NCI-H1694 treated with DMSO at 0.1 percent for 48 hours (cell line): ENCODE measurements at regions not wholly inside any gene's neighbourhood (a gene's known extent, or its start where the extent isn't known, plus 50 kb on each side); places are given as distances from the start of the nearest gene placed in this dataset.

ENCODE experiments used
- DNase-seq: peaks from one replicate; lab custom pipeline; 2025; lab: John Stamatoyannopoulos, UW

DNA sequence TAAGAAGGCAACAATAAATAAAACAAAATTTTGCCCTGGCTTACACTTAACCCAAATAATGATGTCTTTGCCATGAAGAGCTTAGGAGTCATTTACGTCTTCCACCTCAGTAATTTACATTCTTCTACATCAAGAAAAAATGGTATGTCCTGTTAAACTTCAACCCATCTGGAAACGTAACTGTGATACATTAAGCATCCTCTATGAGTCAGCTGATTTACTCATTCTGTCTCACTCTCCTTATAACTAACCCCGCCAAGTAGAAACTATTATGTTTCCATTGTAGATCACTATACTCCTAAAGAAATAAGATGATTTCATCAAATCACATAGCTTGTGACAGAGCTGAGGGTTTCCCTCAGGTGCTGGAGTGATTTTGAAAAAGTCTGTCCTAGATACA lies 330.7 kb downstream of the CDC14C start:
- no peak for DNase-seq

DNA sequence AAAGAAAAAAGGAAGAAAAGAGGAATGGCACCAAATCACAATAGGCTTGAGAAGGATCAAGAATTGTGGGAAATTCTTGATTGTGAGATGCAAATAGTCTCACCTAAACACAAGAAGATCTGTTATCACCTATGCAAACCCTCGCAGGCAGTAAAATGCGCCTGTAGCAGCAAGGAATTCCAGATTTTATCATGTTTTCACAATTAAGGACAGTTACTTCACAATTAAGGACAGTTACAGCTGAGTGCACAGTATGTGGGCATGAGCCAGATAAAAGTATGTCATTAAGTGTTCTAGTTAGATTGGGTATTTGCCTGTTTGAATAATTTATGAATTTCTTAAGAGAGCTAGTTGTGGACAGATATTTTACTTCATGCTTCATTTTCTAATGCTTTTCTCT lies 336.2 kb downstream of the CDC14C start:
- DNase-seq, result no peak

DNA sequence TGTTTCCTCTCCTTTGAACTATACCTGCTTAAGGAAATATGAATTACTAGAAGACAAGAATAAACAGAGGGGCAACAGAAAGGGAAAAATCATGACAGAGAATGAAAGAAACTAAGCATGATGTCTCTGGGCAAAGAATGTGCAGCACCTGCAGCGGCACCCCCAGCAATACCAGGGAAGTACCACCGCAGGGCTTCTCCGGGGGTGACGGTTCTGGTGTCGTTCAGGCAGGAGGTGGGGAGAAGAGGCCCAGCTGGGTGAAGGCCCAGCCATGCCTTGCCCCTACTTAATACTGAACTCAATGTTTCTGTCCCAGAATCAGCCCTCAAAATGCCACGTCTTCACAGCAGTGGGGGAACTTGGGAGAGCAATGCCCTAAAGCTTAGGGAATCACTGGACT lies 337.6 kb downstream of the CDC14C start:
- DNase-seq, result no peak

DNA sequence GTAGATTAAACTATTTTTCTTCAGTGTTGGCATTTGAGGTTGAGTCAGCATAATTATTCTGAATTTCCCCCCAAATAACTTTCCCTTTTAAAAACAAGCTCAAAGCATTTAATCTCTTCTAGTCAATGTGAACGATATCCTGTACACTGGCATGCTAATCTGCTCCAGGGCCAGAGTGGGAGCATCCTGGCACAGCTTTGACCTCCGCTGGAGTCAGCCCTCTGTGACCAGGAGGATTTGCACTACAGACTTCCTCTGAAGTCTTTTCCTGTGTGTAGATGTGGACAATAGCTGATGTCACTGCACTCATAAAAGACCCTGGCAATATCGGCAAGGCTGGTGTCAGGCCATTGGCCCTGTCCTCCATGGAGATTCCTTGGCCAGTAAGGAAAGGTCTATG lies 340.2 kb downstream of the CDC14C start:
- no peak for DNase-seq

DNA sequence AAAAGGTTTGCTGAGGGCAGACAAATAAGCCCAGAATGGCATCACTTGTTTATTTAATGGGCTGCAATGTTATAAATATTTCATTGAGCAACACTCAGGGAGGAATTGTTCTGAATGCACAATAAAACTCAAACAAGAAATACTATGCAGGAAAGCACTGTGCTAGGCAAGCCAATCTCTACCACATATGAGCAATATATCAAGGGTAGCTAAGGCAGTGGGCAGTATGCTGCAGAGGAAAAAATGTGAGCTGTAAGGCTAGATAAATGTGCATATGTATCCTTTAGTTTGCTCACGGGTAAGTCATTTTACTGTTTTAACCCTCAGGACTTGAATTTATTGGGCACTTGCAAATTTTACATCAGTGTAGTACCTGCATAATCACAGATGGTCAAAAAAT lies 349.6 kb downstream of the CDC14C start:
- DNase-seq, result no peak

DNA sequence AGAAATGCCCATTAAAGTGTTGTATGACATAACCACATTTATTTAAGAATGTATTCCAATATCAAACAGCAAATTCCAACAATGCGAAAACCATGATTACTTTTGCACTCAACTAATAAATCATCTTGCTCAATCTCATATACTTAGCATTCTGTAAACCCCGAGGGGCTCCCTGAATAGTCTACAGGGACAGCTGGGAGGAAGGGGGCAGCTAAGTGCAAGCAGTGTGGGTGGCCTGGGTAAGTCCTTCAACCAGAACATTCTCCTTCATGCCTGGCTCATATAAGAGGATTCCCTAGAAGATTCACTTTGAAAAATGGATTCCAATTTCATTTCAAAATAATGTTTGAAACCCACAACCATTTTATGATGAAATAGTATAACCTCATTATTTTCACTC lies 355.5 kb downstream of the CDC14C start:
- DNase-seq, result no peak

DNA sequence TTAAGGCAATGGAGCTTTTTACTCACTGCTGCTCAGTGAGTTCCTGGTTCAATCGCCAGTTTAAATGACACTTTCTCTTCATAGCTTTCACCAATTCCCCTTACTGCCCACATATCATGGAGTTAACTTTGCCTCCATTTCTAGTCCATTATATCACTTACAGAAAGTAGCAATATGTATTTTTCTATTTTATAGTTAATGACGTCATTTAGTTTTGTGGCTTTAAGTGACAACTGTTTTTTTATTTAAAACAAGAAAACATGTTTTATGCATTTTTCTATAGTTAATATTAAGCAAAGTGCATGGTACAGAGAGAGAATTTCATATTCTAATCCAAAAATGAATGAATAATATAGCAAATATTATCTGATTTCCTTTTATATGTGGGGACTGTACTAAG lies 363.3 kb downstream of the CDC14C start:
- no peak for DNase-seq

DNA sequence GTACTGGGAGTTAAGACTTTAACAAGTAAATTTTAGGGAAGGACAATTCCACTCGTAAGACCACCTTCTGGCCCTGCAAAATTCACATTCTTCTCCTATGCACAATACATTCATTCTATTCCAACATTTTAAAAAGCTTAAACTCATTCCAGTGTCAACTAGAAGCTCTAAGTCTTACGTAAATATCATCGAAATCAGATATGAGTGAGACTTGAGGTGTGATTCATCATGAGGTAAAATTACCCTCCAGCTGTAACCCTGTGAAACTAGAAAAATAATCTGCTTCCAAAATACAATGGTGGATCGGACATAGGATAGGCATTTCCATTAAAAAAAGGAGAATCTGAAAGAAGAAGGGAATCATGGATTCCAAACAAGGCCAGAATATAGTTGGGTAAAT lies 370.3 kb downstream of the CDC14C start:
- DNase-seq, result no peak

DNA sequence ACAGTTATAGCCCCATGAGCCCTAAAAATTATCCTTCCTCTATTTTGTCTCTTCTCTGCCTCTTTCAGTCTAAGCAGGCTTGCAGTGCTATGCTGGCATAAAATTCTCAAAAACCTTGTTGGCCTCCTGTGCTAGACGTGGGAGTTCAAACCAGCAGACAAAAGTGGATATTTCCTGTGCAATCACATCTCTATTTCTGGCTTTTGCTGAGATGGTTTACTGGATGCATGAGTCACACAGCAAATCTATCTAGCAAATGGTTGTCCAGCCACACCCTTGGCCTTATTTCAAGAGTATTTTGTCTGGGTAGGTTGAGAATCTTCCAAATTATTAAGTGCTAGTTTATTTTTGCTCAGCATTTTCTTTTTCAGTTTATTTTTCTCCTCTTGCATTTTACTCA lies 370.8 kb downstream of the CDC14C start:
- DNase-seq, result no peak

DNA sequence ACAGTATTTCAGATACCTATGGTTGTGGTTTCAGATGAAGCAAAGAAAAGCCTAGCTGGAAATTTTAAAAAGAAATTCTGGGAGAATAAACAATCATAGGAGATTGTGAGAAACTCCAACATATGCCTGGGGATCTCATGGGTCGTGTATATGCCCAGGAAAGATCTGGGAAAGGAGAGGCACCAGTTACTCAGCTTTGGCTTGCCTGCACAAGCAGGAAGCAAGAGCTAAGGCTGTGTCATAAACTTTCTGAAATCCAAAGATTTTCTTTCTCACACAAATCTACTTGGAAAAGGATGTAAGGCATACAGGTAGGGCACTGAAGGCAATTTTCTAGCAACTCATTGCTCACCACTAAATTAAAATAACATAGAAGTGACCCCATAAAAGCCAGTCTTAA lies 373.6 kb downstream of the CDC14C start:
- no peak for DNase-seq

DNA sequence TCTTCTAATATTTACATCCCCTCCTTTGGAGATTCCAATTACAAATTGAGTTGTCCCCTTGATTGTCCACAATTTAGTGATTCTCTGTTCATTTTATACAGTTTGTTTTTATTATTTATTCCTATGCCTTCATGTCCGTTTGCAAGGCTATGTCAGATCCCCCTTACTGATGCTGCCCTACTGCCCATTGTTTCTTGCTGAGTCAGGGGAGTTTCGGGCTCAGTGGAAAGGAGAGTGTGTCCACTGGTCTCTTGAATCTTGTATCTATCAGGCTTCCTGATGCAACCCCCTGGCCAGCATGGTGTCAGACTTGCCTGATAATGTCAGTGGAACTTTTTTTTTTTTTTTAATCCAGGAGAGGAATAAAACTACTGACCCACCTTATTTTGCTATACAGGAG lies 384.4 kb downstream of the CDC14C start:
- DNase-seq, result no peak

DNA sequence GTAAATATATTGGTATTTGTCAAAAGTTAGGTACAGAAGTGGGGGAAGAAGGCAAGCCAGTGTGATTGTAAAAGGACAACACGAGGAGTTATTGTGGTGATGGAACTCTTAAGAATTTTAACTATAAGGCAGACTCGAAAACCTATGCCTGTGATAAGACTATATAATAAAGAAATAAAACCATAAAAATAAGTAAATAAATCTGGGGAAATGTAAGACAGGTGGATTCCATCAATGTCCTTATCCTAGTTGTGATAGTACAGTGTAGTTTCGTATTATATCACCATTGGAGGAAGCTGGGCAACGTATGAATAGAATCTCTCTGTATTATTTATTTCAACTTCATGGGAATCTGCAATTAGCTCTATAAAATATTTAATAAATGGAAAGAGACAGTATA lies 395.7 kb downstream of the CDC14C start:
- DNase-seq, result no peak

DNA sequence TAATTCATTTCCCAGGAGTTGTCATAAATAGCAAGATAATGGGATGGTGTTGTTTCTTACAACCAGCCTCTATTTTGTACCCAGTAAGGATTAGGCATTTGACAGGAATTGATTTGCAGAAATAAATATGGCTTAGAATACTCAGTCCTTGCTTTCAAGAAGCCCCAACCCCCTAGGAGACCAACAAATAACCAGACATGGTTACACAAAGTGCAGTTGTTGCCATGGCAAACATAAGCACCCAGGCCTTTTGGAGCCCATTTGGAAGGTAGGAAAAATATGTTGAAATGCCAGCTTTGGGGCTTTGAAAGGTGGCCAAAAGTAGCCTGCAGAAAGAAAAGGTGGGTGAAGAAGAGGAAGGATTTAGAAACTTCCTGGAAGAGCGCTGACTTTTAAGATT lies 397.5 kb downstream of the CDC14C start:
- DNase-seq, result no peak

DNA sequence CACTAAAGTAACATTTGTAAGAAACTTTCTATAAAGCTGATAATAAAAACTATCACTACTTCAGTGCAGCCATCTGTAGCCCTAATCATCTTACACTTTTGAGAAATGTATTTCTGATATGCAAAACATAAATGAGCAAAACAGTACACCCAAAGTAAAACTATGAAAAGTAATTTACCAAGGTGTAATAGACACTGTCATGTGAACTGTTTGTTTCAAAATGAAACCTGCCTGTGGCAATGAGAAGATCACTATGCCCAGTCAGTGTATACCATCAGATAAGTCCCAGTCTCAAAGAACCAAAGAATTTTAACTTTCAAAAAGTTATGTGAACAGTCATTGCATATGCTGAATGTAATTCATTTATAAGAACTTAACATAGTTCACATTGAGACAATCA lies 398.1 kb downstream of the CDC14C start:
- DNase-seq, result no peak

DNA sequence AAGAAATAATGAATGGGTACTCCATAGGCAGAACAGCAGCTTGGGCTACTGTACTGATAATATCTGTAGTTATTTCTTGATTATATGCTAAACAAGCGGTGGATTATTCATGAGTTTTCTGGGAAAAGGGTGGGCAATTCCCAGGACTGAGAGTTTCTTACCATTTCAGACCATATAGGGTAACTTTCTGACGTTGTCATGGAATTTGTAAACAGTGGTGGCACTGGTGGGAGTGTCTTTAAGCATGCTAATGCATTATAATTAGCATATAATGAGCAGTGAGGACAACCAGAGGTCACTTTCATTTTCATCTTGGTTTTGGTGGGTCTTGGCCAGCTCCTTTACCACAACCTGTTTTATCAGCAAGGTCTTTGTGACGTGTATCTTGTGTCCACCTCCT lies 399.7 kb downstream of the CDC14C start:
- no peak for DNase-seq

DNA sequence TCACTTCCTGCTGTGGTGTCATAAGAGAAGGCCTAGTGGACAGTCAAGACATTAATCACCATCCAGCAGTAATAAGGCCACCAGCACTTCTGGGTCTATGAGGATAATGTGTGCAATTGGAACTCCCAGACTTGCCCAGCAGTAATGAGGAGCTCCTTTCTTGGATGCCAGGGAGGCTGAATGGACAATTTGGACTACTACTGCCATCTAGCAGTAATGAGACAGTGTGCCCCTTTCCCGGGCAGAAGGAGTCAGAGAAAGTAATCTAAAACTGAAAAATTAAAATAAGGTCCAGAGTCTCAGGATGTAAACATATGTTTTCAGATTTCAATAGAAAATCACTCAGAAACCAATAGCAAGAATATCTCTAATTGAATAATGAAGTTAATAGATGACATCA lies 400.4 kb downstream of the CDC14C start:
- no peak for DNase-seq

DNA sequence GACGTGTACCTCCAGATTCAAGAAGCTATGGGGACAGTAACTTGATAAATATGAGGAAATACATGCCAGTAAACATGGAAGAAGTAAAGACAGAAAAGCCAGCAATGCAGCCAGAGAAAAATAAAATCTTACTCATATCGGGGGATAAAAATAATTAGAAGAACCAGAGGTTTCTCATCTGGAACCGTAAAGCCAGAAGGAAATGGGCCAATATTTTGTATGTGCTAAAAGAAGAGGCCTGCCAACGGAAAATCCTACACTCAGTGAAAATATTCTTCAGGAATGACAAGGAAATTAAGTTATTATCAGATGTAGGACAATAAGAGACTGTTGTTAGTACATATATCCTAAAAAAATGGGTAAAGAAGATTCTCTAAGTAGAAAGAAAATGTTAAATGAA lies 401.2 kb downstream of the CDC14C start:
- DNase-seq, result no peak

DNA sequence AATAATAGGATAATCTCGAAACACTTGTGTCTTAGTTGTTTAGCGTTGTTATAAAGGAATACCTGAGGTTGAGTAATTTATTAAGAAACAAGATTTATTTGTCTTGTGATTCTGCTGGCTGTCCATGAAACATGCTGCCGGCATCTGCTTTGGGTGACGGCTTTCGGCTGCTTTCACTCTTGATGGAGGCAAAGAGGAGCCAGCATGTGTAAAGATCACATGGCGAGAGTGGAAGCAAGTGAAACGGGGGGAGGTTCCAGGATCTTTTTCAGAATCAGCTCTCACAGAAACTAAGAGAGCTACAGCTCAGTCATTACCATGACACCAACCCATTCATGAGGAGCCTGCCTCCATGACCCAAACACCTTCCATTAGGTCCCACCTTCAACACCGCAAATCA lies 402.8 kb downstream of the CDC14C start:
- DNase-seq, result no peak

DNA sequence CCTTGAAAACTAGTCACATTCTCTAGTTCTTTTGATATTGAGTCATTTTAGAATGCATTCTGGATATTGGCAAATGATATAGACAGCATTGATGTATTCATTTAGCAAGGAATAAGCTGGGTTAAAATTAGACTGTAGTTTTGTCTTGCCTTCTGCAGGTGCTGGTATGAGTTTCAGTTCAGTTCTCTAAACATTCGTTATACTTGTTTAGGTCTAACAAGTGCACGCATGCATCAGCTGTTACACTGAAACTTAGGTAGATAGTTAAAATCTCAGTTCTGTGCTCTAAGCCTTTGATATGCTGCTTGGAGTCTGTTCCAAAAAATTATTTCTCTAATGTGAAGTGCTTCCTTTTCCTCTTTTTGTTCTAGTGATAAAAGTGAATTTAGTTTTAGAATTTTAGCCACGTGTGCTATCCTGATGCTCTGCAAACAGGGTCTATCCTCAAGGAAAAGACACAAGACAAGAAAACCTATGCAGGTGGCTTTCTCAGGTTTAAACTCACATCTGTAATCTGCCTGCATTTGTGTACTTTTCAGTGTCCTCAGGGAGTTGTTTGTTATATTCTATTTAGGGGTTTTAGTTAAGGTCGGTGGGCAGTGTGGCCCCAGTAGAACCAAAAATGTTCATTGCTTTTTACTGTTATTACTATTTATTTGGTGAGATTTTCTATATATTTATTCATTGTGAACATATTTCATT lies 409.0 kb downstream of the CDC14C start:
- no peak for DNase-seq

DNA sequence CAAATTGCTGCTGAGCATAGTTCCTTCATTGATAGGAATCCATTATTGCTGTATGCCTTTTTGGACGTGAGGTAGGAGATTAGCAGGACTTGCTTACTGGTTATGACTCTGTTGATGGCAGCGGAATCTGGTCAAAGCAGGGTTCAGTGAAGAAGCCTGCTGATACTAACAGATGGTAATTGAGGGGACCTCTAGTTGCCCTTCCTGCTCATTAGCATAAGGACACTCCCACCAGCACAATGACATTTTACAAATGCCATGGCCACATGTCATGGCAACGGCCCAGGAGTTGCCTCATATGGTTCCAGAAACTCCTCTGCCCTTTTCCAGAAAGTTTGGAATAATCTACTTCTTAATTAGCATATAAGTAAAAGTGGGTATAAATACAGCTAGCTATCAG lies 417.5 kb downstream of the CDC14C start:
- DNase-seq, result no peak

DNA sequence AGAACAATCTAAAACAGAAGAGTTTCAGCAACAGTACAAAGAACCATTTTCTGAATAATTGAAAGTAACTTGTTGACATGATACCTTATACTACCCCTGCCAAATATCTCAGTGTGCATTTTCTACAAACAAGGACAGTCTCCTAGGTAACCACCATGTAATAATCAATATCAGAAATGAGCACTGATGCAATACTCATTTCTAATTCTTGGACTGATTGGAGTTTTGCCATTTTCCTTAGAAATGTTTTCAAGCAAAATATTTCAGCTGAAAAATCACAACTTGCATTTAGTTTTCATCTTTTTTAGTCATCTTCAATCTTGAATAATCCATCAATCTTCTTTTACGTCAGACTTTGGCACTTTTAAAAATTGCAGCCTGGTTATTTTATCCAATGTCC lies 420.2 kb downstream of the CDC14C start:
- no peak for DNase-seq

DNA sequence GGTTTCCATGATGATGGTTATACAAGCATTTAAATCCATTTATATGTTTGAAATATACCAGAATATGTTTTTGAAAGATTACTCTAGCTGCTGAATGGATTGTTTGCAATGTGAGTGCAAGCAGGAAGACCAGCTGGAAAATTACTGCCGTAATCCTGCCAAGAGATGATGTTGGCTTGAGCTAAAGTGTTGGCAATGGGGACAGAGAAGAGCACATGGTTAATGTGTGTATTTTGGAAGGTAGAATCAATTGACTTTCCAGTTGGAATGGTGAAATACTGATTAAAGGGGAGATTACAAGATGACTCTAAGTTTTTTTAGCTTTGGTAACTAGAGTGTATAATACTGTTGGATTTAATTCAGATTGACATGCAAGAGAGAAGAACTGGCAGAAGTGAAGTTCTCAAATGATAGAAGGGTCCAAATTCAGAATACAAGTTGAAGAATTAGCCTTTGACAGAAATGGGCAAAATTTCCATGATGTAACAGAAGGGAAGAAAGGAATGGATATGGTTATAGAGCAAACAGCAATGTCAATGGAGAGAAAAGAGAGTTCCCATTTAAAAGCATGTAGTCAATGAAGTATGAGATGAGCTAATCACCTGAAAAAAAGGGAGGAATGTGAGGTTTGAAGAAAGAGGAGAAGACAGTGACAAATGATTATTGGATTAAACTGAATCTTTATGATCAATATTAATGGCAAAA lies 422.0 kb downstream of the CDC14C start:
- no peak for DNase-seq

DNA sequence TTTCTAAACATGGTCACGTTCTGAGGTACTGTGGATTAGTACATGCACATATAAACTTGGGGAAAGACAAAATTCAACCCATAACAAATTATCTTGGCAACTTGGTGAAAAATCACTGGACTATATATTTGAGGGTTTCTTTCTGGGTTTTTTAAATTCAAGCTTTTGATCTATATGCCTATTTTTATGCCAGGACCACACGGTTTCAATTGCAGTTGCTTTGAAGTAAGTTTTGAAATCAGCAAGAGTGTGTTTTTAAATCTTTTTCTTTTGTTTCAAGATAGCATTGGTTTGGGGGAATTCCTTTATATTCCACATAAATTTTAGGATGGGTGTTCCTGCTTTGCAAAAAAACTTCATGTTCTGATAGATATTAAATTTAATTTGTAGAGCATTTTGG lies 406.4 kb upstream of the VWC2 start:
- DNase-seq, result no peak

DNA sequence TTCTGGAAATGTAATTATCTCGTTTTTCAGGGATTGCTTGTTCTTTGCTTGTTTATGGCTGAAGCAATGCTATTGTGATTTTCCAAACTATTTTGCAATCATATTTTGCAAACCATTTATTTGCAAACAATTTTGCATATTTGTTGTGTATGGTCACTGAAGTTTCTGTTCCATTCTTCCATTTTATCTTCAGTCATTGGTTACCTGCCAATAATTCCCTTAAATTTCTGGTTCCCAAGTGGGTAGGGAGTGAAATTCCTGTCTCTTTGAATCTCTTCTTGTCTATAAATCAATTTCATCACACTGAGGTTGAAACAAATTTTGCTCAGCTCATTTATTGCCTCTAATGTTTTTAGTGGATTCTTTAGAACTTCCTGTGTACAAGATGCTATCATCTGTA lies 401.7 kb upstream of the VWC2 start:
- DNase-seq, result no peak
